Stimulated activated CD4-positive, alpha-beta T cell treated with anti-CD3 and anti-CD28 coated beads, Interleukin-2, amount 100 ng/mL, for 48 hours (primary cell): ENCODE measurements at regions not wholly inside any gene's neighbourhood (a gene's known extent, or its start where the extent isn't known, plus 50 kb on each side); places are given as distances from the start of the nearest gene placed in this dataset.

Source experiments
- DNase-seq, 2 donors: peaks; one replicate each; pipeline ENCODE4 v3.0.0-alpha.2; 2020

GRCh38 chr17:65442691-65443090 is 118.8 kb downstream of the AXIN2 start:
- no peak for DNase-seq

- DNase-seq = peak in 1 of 2 donors; percentile 7
Measured at GRCh38 chr17:65442250-65442649, 119.2 kb downstream of the AXIN2 start.

GRCh38 chr17:65441053-65441605 is 120.3 kb downstream of the AXIN2 start:
- DNase-seq = no peak

GRCh38 chr17:65438708-65439294 is 122.6 kb downstream of the AXIN2 start:
- DNase-seq = no peak

GRCh38 chr17:65438173-65438572 is 123.3 kb downstream of the AXIN2 start:
- no peak for DNase-seq

- DNase-seq = no peak
Measured at GRCh38 chr17:65436871-65437270, 124.6 kb downstream of the AXIN2 start.

GRCh38 chr17:65434878-65435277 is 126.6 kb downstream of the AXIN2 start:
- DNase-seq = no peak

- no peak for DNase-seq
Measured at GRCh38 chr17:65434251-65434650, 127.2 kb downstream of the AXIN2 start.

- peak in 1 of 2 donors; percentile 7 for DNase-seq
Measured at GRCh38 chr17:65433592-65433991, 127.9 kb downstream of the AXIN2 start.

- DNase-seq = no peak
Measured at GRCh38 chr17:65433157-65433556, 128.3 kb downstream of the AXIN2 start.

- no peak for DNase-seq
Measured at GRCh38 chr17:65431116-65431515, 130.3 kb downstream of the AXIN2 start.

- no peak for DNase-seq
Measured at GRCh38 chr17:65430209-65430833, 131.1 kb downstream of the AXIN2 start.

- no peak for DNase-seq
Measured at GRCh38 chr17:65423346-65424140, 137.9 kb downstream of the AXIN2 start.

GRCh38 chr17:65418622-65419021 is 142.8 kb downstream of the AXIN2 start:
- no peak for DNase-seq

- DNase-seq = no peak
Measured at GRCh38 chr17:65417406-65418221, 143.8 kb downstream of the AXIN2 start.

GRCh38 chr17:65415991-65416390 is 145.5 kb downstream of the AXIN2 start:
- no peak for DNase-seq

GRCh38 chr17:65413390-65413789 is 148.1 kb downstream of the AXIN2 start:
- no peak for DNase-seq

GRCh38 chr17:65409381-65409780 is 152.1 kb downstream of the AXIN2 start:
- DNase-seq = no peak

GRCh38 chr17:65408050-65408449 is 153.4 kb downstream of the AXIN2 start:
- DNase-seq = no peak

GRCh38 chr17:65407017-65407416 is 154.4 kb downstream of the AXIN2 start:
- DNase-seq = no peak

- no peak for DNase-seq
Measured at GRCh38 chr17:65406552-65406951, 154.9 kb downstream of the AXIN2 start.

- no peak for DNase-seq
Measured at GRCh38 chr17:65405563-65405962, 155.9 kb downstream of the AXIN2 start.

- DNase-seq = no peak
Measured at GRCh38 chr17:65404761-65405160, 156.7 kb downstream of the AXIN2 start.
